Adrenal gland (tissue), 9 donors: ENCODE measurements at regions not wholly inside any gene's neighbourhood (a gene's known extent, or its start where the extent isn't known, plus 50 kb on each side); places are given as distances from the start of the nearest gene placed in this dataset.

Experiments used
- DNase-seq, 7 donors: peaks; one replicate each; pipeline ENCODE4 v3.0.0-alpha.2; 2019 to 2020
- H3K27ac ChIP-seq, 5 donors: fragments of 200-600 bp; sonication (generic) in 4 of 5; 1 replicate in 3 of 5; 2 replicates in 2 of 5; pipeline versions ENCODE4 v1.5.1 to v1.8.0; 2016 to 2020; ENCODE audit warnings: mild to moderate bottlenecking in 1 of 5
- H3K27me3 ChIP-seq: fragments of 200-600 bp; 2 replicates; pipeline ENCODE4 v1.8.0; 2021
- H3K36me3 ChIP-seq, 2 donors: fragments of 200-600 bp; replicated peaks in 1 of 2; 1 replicate in 1 of 2; 2 replicates in 1 of 2; pipeline versions ENCODE4 v1.5.1 to v1.8.0; 2018 to 2022
- H3K4me1 ChIP-seq, 2 donors: fragments of 200-600 bp; replicated peaks in 1 of 2; 1 replicate in 1 of 2; 2 replicates in 1 of 2; pipeline versions ENCODE4 v1.5.1 to v1.8.0; 2018 to 2021
- H3K4me3 ChIP-seq, 4 donors: fragments of 200-600 bp; sonication (generic) in 3 of 4; one replicate each; pipeline ENCODE4 v1.5.1; 2016 to 2018
- H3K9me3 ChIP-seq, 3 donors: fragments of 200-600 bp; sonication (generic) in 1 of 3; replicated peaks in 1 of 3; 1 replicate in 2 of 3; 2 replicates in 1 of 3; pipeline versions ENCODE4 v1.5.1 to v1.8.0; 2016 to 2021
- POLR2A ChIP-seq, 2 donors: fragments of 450-650 bp; IDR thresholded peaks; one replicate each; pipeline ENCODE4 v1.6.1; 2017; ENCODE audit warnings: antibody characterized with exemption in 2 of 2, mild to moderate bottlenecking in 2 of 2, moderate library complexity in 1 of 2
- WGBS, 4 donors: extraction: QIAGEN DNeasy Blood & Tissue Kit in 2 of 4; methylation state at CpG; one replicate each; pipeline versions ENCODE4 v1.1.5 to v1.1.7; 2013 to 2017; 5-methylcytosine and 5-hydroxymethylcytosine counted together
- intact Hi-C, 2 donors: fragments of 100-400 bp; cut with DNase I; formaldehyde crosslinking; loops; one replicate each; pipeline versions ENCODE4 v1.14.1 to v1.15.0; 2022 to 2023
- TF ChIP-seq, protein P1 (sequence below), 6 experiments: fragments of 450-650 bp in 4 of 6; fragments of 200-600 bp in 2 of 6; sonication (generic) in 1 of 6; IDR thresholded peaks; 1 replicate in 5 of 6; 2 replicates in 1 of 6; pipeline versions ENCODE4 v1.5.1 to v1.8.0; 2016 to 2021; ENCODE audit warnings: antibody characterized with exemption in 6 of 6, mild to moderate bottlenecking in 2 of 6, moderate library complexity in 1 of 6
- donor health status: healthy with polysubstance abuse.
- donor health status: Bipolar disorder and iron deficiency.
- donor health status: DM: yes; HTN: yes; CAD: no.
- donor health status: DM: no; HTN: no; CAD: no.
- donor health status: DM: no; HTN: no; CAD: no.

DNA sequence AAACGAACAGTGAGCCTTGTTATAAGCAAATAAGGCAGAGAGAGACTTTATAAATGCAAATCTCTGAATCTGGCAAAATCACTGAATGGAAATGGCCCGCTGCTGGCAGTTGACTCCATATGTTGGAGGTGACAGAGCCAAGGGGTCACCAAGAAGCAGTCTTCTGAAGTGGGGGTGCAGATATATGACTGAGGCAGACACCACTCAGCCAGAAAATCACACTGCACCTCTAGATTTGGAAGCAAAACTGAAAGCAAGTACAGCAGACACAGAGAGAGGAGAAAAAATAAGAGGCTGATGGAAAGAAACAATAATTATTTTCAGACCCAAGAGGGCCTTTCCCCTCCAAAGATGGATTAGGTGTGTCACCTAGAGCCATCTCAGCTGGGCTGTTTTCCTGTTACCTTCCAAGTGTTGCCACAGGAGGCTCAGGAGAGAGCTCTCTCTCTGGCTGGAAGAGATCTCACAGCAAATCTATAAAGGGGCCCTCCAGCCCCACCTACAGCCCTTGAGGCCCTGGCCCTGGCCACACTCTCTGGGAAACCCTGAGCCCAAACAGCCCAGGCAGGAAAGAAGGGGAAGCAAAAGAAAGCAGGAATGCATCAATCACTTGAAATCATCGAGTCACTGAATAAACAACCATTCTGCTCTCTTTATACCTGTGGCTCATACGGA lies 585.1 kb upstream of the PSMD7 start:
- intact Hi-C loops = loop anchor here in 1 of 2 donors (5.0 kb wide), 1 partner anchor 166 kb away; no protein-coding TSS in a partner anchor
- Histone ChIP-seq H3K9me3 (no peaks in the 10 kb centered on the region), H3K27me3 (no peaks in the 10 kb centered on the region), H3K4me1 (no peaks in the 10 kb centered on the region), H3K4me3 (no peak overlapping the region), H3K36me3 (no peaks in the 10 kb centered on the region), H3K27ac (no peak overlapping the region)
- no peak for DNase-seq
- TF ChIP-seq POLR2A (IDR thresholded peaks at IDR 0.05) = no peak
- TF ChIP-seq, protein P1, sequence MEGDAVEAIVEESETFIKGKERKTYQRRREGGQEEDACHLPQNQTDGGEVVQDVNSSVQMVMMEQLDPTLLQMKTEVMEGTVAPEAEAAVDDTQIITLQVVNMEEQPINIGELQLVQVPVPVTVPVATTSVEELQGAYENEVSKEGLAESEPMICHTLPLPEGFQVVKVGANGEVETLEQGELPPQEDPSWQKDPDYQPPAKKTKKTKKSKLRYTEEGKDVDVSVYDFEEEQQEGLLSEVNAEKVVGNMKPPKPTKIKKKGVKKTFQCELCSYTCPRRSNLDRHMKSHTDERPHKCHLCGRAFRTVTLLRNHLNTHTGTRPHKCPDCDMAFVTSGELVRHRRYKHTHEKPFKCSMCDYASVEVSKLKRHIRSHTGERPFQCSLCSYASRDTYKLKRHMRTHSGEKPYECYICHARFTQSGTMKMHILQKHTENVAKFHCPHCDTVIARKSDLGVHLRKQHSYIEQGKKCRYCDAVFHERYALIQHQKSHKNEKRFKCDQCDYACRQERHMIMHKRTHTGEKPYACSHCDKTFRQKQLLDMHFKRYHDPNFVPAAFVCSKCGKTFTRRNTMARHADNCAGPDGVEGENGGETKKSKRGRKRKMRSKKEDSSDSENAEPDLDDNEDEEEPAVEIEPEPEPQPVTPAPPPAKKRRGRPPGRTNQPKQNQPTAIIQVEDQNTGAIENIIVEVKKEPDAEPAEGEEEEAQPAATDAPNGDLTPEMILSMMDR (IDR thresholded peaks at IDR 0.05) = no peak
- WGBS, 4 donors = 61 to 75% (median 68%) methylated on average over 4 of the region's 4 CpGs

DNA sequence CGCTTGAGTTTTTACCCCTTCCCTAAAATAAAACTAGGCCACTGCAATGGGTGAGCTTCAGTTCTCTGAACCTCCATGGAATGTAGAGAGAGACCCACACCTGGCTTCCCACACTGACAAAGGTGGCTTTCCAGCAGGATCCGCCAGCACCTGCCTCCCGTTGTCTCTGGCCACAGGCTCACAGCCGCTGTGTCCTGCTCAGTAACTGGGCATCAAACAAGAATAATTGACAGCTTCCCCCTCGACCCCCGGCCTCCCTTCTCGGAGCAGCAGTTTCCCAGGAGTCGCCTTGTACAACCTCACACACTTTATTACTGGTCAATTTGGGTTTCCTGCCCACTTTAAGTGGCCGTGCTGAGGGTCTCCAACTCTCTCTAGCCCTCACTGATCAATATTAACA lies 586.1 kb upstream of the PSMD7 start:
- 66 to 85% (median 74%) methylated on average over 9 of the region's 9 CpGs for WGBS, 4 donors
- DNase-seq = no peak

DNA sequence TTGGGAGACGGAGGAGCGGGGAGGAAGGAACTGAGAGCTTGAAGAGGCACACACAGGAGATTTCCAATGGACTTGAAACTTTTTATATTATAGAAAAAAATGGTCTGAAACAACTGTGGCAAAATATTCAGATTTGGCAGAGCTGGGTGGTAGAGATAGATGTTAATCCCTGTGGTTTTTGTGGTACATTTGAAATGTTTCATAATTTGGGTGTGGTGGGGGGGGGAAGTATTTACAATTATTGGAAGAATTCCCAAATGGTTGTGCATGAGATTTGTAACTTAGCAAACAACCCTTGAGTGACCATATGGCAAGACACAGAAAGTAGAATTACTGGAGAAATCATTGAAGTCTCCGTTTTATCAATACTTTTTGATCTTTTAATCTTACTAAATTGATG lies 588.8 kb upstream of the PSMD7 start:
- 76 to 92% (median 89%) methylated on average over 3 of the region's 3 CpGs for WGBS, 4 donors
- no peaks in the 10 kb centered on the region for H3K27me3 ChIP-seq
- H3K4me1 ChIP-seq = no peaks in the 10 kb centered on the region
- no peaks in the 10 kb centered on the region for H3K9me3 ChIP-seq
- DNase-seq = no peak
- no peaks in the 10 kb centered on the region for H3K36me3 ChIP-seq
- no peak overlapping the region for H3K27ac ChIP-seq
- intact Hi-C loops = no loop called here
- no peak for TF ChIP-seq POLR2A (IDR thresholded peaks at IDR 0.05)
- TF ChIP-seq, protein P1 (IDR thresholded peaks at IDR 0.05) = no peak
- H3K4me3 ChIP-seq = no peak overlapping the region

More for the DNA sequence above, 586.1 kb upstream of the PSMD7 start:
- no peak overlapping the region for H3K4me3 ChIP-seq
- TF ChIP-seq POLR2A (IDR thresholded peaks at IDR 0.05) = no peak
- TF ChIP-seq, protein P1 (IDR thresholded peaks at IDR 0.05) = no peak
- H3K36me3 ChIP-seq = no peaks in the 10 kb centered on the region
- no peaks in the 10 kb centered on the region for H3K4me1 ChIP-seq
- intact Hi-C loops = loop anchor here in 1 of 2 donors (5.0 kb wide), 1 partner anchor 167 kb away; no protein-coding TSS in a partner anchor
- no peaks in the 10 kb centered on the region for H3K27me3 ChIP-seq
- H3K9me3 ChIP-seq = no peaks in the 10 kb centered on the region
- no peak overlapping the region for H3K27ac ChIP-seq

DNA sequence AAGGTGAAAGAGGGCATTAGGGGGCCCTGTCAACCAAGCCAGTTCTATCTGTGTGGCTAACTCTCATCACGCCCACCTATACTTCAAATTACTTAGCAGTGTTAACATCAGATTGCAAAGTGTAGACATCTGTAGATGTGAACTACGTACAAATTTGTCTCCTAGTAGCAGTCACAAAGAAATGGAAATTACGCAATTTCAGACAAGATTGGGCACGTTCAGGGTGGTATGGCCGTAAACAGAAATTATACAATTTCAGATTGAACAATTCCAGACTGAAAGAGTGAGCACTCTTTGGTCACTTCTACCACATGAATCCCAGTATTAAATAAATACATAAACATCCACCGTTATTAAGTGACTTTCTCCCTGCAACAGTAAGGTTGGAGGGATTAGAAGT lies 592.7 kb upstream of the PSMD7 start:
- Histone ChIP-seq H3K9me3 (no peaks in the 10 kb centered on the region), H3K27ac (no peak overlapping the region), H3K27me3 (no peaks in the 10 kb centered on the region), H3K4me1 (no peaks in the 10 kb centered on the region), H3K36me3 (no peaks in the 10 kb centered on the region), H3K4me3 (no peak overlapping the region)
- no peak for DNase-seq
- 90 to 92% (median 91%) methylated on average over 6 of the region's 6 CpGs for WGBS, 4 donors
- intact Hi-C loops = no loop called here
- TF ChIP-seq POLR2A (IDR thresholded peaks at IDR 0.05) = no peak
- TF ChIP-seq, protein P1 (IDR thresholded peaks at IDR 0.05) = no peak
